Spleen (tissue), 11 donors: ENCODE measurements at regions not wholly inside any gene's neighbourhood (a gene's known extent, or its start where the extent isn't known, plus 50 kb on each side); places are given as distances from the start of the nearest gene placed in this dataset.

Experiments
- DNase-seq: peaks from one replicate; pipeline ENCODE4 v3.0.0-alpha.2; 2020
- H3K27ac ChIP-seq, 8 donors: fragments of 200-600 bp; sonication (generic) in 7 of 8; 1 replicate in 4 of 8; 2 replicates in 4 of 8; pipeline versions ENCODE4 v1.5.0 to v1.8.0; 2016 to 2021; ENCODE audit warnings: inconsistent platforms in 4 of 8, mild to moderate bottlenecking in 4 of 8, moderate library complexity in 1 of 8
- H3K27me3 ChIP-seq, 7 donors: fragments of 200-600 bp; sonication (generic) in 6 of 7; replicated peaks in 1 of 7; 1 replicate in 4 of 7; 2 replicates in 3 of 7; pipeline versions ENCODE4 v1.5.0 to v1.8.0; 2016 to 2021; ENCODE audit warnings: inconsistent platforms in 3 of 7, mild to moderate bottlenecking in 1 of 7
- H3K36me3 ChIP-seq, 6 donors: fragments of 200-600 bp; sonication (generic) in 5 of 6; 1 replicate in 4 of 6; 2 replicates in 2 of 6; pipeline versions ENCODE4 v1.5.0 to v1.8.0; 2016 to 2021; ENCODE audit warnings: inconsistent platforms in 2 of 6
- H3K4me1 ChIP-seq, 6 donors: fragments of 200-600 bp; sonication (generic) in 5 of 6; 1 replicate in 3 of 6; 2 replicates in 3 of 6; pipeline versions ENCODE4 v1.5.0 to v1.8.0; 2016 to 2021; ENCODE audit warnings: inconsistent platforms in 3 of 6
- H3K4me3 ChIP-seq, 8 donors: fragments of 200-600 bp; sonication (generic) in 7 of 8; 1 replicate in 4 of 8; 2 replicates in 4 of 8; pipeline versions ENCODE4 v1.5.0 to v1.8.0; 2016 to 2021; ENCODE audit warnings: inconsistent platforms in 4 of 8, mild to moderate bottlenecking in 4 of 8, moderate library complexity in 2 of 8
- H3K9me3 ChIP-seq, 8 donors: fragments of 200-600 bp; sonication (generic) in 7 of 8; 1 replicate in 4 of 8; 2 replicates in 4 of 8; pipeline versions ENCODE4 v1.5.0 to v1.8.0; 2016 to 2021; ENCODE audit warnings: inconsistent platforms in 4 of 8
- POLR2A ChIP-seq, 3 donors: fragments of 450-650 bp; IDR thresholded peaks; one replicate each; pipeline ENCODE4 v1.5.1; 2017; ENCODE audit warnings: antibody characterized with exemption in 3 of 3, mild to moderate bottlenecking in 1 of 3
- POLR2AphosphoS5 ChIP-seq, 3 donors: sonication (generic); formaldehyde crosslinking; IDR thresholded peaks; one replicate each; pipeline ENCODE4 v1.5.1; 2017; ENCODE audit warnings: antibody characterized with exemption in 3 of 3
- WGBS, 5 donors: extraction: QIAGEN DNeasy Blood & Tissue Kit in 3 of 5; methylation state at CpG; one replicate each; pipeline versions ENCODE4 v1.1.5 to v1.1.7; 2013 to 2018; 5-methylcytosine and 5-hydroxymethylcytosine counted together
- intact Hi-C: fragments of 100-400 bp; cut with DNase I; formaldehyde crosslinking; loops from one replicate; pipeline ENCODE4 v1.15.0; 2023; ENCODE audit warnings: low total_unique reads
- TF ChIP-seq, protein P1 (sequence below), 11 experiments: fragments of 200-600 bp in 7 of 11; fragments of 450-650 bp in 4 of 11; sonication (generic) in 4 of 11; IDR thresholded peaks in 8 of 11; conservative IDR thresholded peaks in 3 of 11; 1 replicate in 7 of 11; 2 replicates in 4 of 11; pipeline versions ENCODE4 v1.4.0 to v1.8.0; 2016 to 2021; ENCODE audit warnings: antibody characterized with exemption in 11 of 11, inconsistent platforms in 4 of 11, mild to moderate bottlenecking in 1 of 11
- donor health status: healthy with polysubstance abuse.
- donor health status: DM: no; HTN: no; CAD: no; lungs with moderate emphysema.
- donor health status: DM: no; HTN: no; CAD: no.
- donor health status: Bipolar disorder and iron deficiency.
- donor health status: healthy.
- donor health status: DM: no; HTN: no; CAD: no.
- donor health status: DM: yes; HTN: yes; CAD: no.

DNA sequence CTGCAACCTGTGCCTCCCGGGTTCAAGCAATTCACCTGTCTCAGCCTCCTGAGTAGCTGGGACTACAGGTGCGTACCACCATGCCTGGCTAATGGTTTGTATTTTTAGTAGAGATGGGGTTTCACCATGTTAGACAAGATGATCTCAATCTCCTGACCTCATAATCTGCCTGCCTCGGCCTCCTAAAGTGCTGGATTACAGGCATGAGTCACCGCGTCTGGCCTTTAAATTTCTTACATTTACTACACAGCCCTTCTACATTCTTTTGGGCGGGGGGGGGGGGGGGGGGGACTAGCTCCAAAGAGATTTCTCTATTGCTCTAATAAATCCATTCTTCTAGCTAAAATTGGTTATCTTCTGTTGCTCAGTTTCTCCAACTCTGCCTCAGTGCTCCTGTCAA lies 964.9 kb upstream of the ACVR2A start:
- no peaks in the 10 kb centered on the region for H3K4me1 ChIP-seq
- H3K9me3 ChIP-seq = peaks cover 0 to 11% (median 0%) of the 10 kb centered on the region in 8 donors
- intact Hi-C loops = no loop called here
- no peak for DNase-seq
- H3K4me3 ChIP-seq = no peak overlapping the region
- 82 to 94% (median 90%) methylated on average over 6 of the region's 6 CpGs for WGBS, 5 donors
- H3K27me3 ChIP-seq = no peaks in the 10 kb centered on the region
- no peaks in the 10 kb centered on the region for H3K36me3 ChIP-seq
- no peak for TF ChIP-seq POLR2A (IDR thresholded peaks at IDR 0.05)
- TF ChIP-seq, protein P1, sequence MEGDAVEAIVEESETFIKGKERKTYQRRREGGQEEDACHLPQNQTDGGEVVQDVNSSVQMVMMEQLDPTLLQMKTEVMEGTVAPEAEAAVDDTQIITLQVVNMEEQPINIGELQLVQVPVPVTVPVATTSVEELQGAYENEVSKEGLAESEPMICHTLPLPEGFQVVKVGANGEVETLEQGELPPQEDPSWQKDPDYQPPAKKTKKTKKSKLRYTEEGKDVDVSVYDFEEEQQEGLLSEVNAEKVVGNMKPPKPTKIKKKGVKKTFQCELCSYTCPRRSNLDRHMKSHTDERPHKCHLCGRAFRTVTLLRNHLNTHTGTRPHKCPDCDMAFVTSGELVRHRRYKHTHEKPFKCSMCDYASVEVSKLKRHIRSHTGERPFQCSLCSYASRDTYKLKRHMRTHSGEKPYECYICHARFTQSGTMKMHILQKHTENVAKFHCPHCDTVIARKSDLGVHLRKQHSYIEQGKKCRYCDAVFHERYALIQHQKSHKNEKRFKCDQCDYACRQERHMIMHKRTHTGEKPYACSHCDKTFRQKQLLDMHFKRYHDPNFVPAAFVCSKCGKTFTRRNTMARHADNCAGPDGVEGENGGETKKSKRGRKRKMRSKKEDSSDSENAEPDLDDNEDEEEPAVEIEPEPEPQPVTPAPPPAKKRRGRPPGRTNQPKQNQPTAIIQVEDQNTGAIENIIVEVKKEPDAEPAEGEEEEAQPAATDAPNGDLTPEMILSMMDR (IDR thresholded peaks at IDR 0.05 in 8 of 11, conservative IDR thresholded peaks at IDR 0.05 in 3 of 11) = no peak
- TF ChIP-seq POLR2AphosphoS5 (IDR thresholded peaks at IDR 0.05) = no peak
- no peak overlapping the region for H3K27ac ChIP-seq

DNA sequence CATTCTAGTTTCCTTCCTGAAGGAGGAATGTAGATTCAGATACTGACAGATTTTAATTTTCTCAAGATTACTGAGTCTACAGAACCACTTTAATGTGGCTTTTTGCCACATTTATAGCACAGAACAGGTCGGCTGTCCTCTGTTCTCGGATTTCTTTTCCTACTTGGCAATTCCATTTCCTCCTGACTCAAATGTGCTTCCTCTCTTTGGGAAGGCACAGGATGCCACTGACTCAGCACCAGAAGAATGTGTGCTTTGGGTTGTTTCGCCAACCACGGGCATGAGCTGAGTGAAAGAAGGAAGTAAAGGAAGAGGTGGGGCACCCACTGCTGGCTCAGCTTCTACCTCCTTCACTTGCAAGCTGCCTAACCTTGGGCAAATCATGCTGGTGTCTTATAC lies 970.6 kb upstream of the ACVR2A start:
- peak overlapping the region in 3 of 8 donors; percentile 33 to 56 (median 34) for H3K27ac ChIP-seq
- no peak for DNase-seq
- H3K27me3 ChIP-seq = no peaks in the 10 kb centered on the region
- intact Hi-C loops = no loop called here
- peaks cover 0 to 3% (median 0%) of the 10 kb centered on the region in 6 donors for H3K4me1 ChIP-seq
- TF ChIP-seq POLR2A (IDR thresholded peaks at IDR 0.05) (no peak), POLR2AphosphoS5 (IDR thresholded peaks at IDR 0.05) (peak in 1 of 3 donors; percentile 57)
- TF ChIP-seq, protein P1 (IDR thresholded peaks at IDR 0.05 in 8 of 11, conservative IDR thresholded peaks at IDR 0.05 in 3 of 11) = no peak
- H3K4me3 ChIP-seq = no peak overlapping the region
- no peaks in the 10 kb centered on the region for H3K9me3 ChIP-seq
- 5 to 15% (median 11%) methylated on average over 4 of the region's 4 CpGs for WGBS, 5 donors
- H3K36me3 ChIP-seq = no peaks in the 10 kb centered on the region

DNA sequence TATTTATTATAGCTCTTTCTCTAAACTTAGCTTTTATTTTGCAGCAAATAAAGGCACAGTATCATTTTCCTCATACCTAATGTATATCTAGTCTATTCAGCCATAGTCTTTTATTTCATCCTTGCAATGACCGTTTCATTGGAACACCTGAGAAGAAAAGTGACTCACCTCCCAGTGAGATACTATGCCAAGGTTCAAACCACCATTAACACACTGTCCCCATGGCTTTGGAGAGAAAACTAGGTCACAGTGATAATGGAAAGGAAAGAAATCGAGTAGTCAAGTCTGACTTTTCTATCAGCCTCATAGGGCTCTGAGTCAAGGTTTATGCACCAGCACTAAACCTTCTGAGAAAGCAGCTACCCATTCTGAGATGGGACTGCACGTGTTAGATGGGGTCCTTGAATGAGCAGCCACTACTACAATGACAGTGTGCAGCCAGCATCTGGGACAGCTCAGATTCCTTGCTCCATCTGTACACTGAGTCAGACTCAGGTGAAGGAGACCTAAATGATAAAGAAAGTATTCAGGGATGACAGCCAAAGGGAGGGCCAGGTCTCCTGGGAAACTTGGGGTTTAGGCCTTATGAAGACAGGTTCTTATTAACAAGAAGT lies 971.1 kb upstream of the ACVR2A start:
- no peaks in the 10 kb centered on the region for H3K36me3 ChIP-seq
- DNase-seq = no peak
- H3K27ac ChIP-seq = peak overlapping the region in 3 of 8 donors; percentile 33 to 56 (median 34)
- H3K4me3 ChIP-seq = no peak overlapping the region
- intact Hi-C loops = no loop called here
- WGBS, 5 donors = 54 to 82% (median 59%) methylated on average over 3 of the region's 3 CpGs
- peaks cover 0 to 3% (median 0%) of the 10 kb centered on the region in 6 donors for H3K4me1 ChIP-seq
- no peaks in the 10 kb centered on the region for H3K9me3 ChIP-seq
- TF ChIP-seq POLR2A (IDR thresholded peaks at IDR 0.05) (no peak), POLR2AphosphoS5 (IDR thresholded peaks at IDR 0.05) (no peak)
- TF ChIP-seq, protein P1 (IDR thresholded peaks at IDR 0.05 in 8 of 11, conservative IDR thresholded peaks at IDR 0.05 in 3 of 11) = no peak
- H3K27me3 ChIP-seq = no peaks in the 10 kb centered on the region

DNA sequence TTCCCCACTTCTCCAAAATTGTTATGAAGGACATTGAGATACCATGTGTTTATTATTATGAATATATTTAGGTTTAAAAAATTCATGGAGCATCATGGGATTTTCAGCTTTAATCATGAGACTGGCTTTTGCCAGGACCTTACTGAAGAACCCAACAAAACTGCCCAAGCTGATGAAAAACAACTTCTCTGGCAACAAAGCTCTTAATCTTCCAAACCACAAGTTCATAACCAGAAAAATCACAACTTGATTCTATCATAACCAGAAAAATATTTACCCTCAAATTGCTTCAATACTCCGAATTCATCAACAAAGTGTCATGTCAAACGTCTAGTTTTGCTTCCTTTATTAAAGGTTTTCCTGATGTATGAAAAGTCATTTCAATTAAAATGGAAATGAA lies 971.8 kb upstream of the ACVR2A start:
- 59 to 88% (median 70%) methylated on average over 2 of the region's 2 CpGs for WGBS, 5 donors
- Histone ChIP-seq H3K36me3 (no peaks in the 10 kb centered on the region), H3K27me3 (no peaks in the 10 kb centered on the region), H3K4me1 (peaks cover 0 to 3% (median 0%) of the 10 kb centered on the region in 6 donors), H3K4me3 (no peak overlapping the region), H3K27ac (no peak overlapping the region), H3K9me3 (no peaks in the 10 kb centered on the region)
- intact Hi-C loops = no loop called here
- DNase-seq = no peak
- TF ChIP-seq POLR2AphosphoS5 (IDR thresholded peaks at IDR 0.05) = no peak
- TF ChIP-seq POLR2A (IDR thresholded peaks at IDR 0.05) = no peak
